Loucy (cell line): ENCODE measurements at regions not wholly inside any gene's neighbourhood (a gene's known extent, or its start where the extent isn't known, plus 50 kb on each side); places are given as distances from the start of the nearest gene placed in this dataset.

Source experiments
- CTCF ChIP-seq: fragments of 200-600 bp; sonication (generic); conservative IDR thresholded peaks from 2 replicates; pipeline ENCODE4 v1.5.1; 2014; ENCODE audit warnings: mild to moderate bottlenecking, antibody characterized with exemption, low read length
- EZH2phosphoT487 ChIP-seq: fragments of 200-600 bp; IDR thresholded peaks from 2 replicates; pipeline ENCODE4 v1.6.1; 2018; ENCODE audit warnings: antibody characterized with exemption, mild to moderate bottlenecking, moderate library complexity, borderline replicate concordance

GRCh38 chr6:148617530-148617929, 129.3 kb upstream of the UST start:
- no peak for TF ChIP-seq CTCF
- TF ChIP-seq EZH2phosphoT487, result no peak
